Breast epithelium (tissue), 4 donors: ENCODE measurements at regions not wholly inside any gene's neighbourhood (a gene's known extent, or its start where the extent isn't known, plus 50 kb on each side); places are given as distances from the start of the nearest gene placed in this dataset.

Source experiments
- DNase-seq, 2 donors: peaks; one replicate each; pipeline ENCODE4 v3.0.0-alpha.2; 2019; ENCODE audit warnings: low spot score in 2 of 2
- H3K27ac ChIP-seq, 2 donors: fragments of 200-600 bp; sonication (generic) in 1 of 2; one replicate each; pipeline ENCODE4 v1.5.1; 2016 to 2019; ENCODE audit warnings: mild to moderate bottlenecking in 1 of 2
- H3K27me3 ChIP-seq, 2 donors: fragments of 200-600 bp; sonication (generic) in 1 of 2; one replicate each; pipeline versions ENCODE4 v1.5.1 to v1.6.0; 2017 to 2019; ENCODE audit warnings: control low read depth in 1 of 2, mild to moderate bottlenecking in 1 of 2
- H3K36me3 ChIP-seq: fragments of 200-600 bp; one replicate; pipeline ENCODE4 v1.5.1; 2019
- H3K4me1 ChIP-seq, 2 donors: fragments of 200-600 bp; sonication (generic); one replicate each; pipeline ENCODE4 v1.5.1; 2016 to 2019; ENCODE audit warnings: control low read depth in 1 of 2
- H3K4me3 ChIP-seq, 3 donors: fragments of 200-600 bp; sonication (generic); 1 replicate in 2 of 3; 2 replicates in 1 of 3; pipeline ENCODE4 v1.5.1; 2016 to 2019; ENCODE audit warnings: mild to moderate bottlenecking in 3 of 3, moderate library complexity in 2 of 3
- H3K9me3 ChIP-seq, 2 donors: fragments of 200-600 bp; sonication (generic) in 1 of 2; one replicate each; pipeline ENCODE4 v1.5.1; 2016 to 2019; ENCODE audit warnings: control low read depth in 1 of 2
- POLR2A ChIP-seq: fragments of 450-650 bp; IDR thresholded peaks from one replicate; pipeline ENCODE4 v1.6.1; 2016; ENCODE audit warnings: antibody characterized with exemption, mild to moderate bottlenecking, moderate library complexity
- POLR2AphosphoS5 ChIP-seq, 3 donors: sonication (generic); formaldehyde crosslinking; IDR thresholded peaks; one replicate each; pipeline ENCODE4 v1.6.1; 2017; ENCODE audit warnings: antibody characterized with exemption in 3 of 3
- intact Hi-C: fragments of 100-400 bp; cut with DNase I; formaldehyde crosslinking; loops from one replicate; pipeline ENCODE4 v1.15.1; 2023; ENCODE audit warnings: low total_unique reads
- TF ChIP-seq, protein P1 (sequence below), 3 donors: fragments of 450-650 bp; IDR thresholded peaks; one replicate each; pipeline ENCODE4 v1.5.1; 2016 to 2017; ENCODE audit warnings: antibody characterized with exemption in 3 of 3, mild to moderate bottlenecking in 3 of 3, moderate library complexity in 3 of 3

DNA sequence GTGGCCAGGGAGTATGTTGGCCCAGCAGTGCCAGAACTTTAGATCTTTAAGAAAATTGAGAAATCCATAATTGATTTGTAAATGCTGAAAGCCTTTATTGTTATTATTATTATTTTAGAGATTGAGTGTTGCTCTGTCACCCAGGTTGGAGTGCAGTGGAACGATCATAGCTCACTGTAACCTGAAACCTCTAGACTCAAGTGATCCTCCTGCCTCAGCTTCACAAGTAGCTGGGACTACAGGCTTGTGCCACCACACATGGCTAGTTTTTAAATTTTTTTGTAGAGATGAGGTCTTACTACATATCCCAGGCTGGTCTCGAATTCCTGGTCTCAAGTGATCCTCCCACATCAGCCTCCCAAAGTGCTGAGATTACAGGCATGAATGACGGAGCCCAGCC is 143.2 kb upstream of the CCDC68 start:
- intact Hi-C loops, result no loop called here

DNA sequence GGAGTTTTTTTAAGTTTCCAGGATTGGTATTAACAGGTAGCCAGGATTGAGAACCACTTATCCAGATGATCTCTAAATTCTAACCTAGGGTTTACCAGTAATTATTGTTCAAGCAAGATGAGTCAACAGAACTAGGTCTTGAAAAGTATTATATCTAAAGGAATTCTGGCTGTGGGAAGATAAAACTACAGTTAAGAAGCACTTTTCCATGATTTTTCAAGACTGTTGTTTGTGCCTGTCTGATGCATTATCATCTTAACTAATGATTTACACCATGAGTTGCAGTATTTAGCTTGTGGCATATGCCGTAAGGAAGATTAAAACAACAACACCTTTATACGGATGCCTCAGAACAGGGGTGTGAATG is 142.2 kb upstream of the CCDC68 start:
- TF ChIP-seq, protein P1, sequence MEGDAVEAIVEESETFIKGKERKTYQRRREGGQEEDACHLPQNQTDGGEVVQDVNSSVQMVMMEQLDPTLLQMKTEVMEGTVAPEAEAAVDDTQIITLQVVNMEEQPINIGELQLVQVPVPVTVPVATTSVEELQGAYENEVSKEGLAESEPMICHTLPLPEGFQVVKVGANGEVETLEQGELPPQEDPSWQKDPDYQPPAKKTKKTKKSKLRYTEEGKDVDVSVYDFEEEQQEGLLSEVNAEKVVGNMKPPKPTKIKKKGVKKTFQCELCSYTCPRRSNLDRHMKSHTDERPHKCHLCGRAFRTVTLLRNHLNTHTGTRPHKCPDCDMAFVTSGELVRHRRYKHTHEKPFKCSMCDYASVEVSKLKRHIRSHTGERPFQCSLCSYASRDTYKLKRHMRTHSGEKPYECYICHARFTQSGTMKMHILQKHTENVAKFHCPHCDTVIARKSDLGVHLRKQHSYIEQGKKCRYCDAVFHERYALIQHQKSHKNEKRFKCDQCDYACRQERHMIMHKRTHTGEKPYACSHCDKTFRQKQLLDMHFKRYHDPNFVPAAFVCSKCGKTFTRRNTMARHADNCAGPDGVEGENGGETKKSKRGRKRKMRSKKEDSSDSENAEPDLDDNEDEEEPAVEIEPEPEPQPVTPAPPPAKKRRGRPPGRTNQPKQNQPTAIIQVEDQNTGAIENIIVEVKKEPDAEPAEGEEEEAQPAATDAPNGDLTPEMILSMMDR (IDR thresholded peaks at IDR 0.05), result no peak
- no peak for TF ChIP-seq POLR2A
- no peak for TF ChIP-seq POLR2AphosphoS5 (IDR thresholded peaks at IDR 0.05)

More for the DNA sequence above, 143.2 kb upstream of the CCDC68 start:
- no peak overlapping the region for H3K4me3 ChIP-seq
- no peaks in the 10 kb centered on the region for H3K36me3 ChIP-seq
- no peak for DNase-seq
- no peaks in the 10 kb centered on the region for H3K9me3 ChIP-seq
- no peaks in the 10 kb centered on the region for H3K27me3 ChIP-seq
- H3K4me1 ChIP-seq, result no peaks in the 10 kb centered on the region
- TF ChIP-seq, protein P1 (IDR thresholded peaks at IDR 0.05), result no peak
- no peak for TF ChIP-seq POLR2A
- no peak for TF ChIP-seq POLR2AphosphoS5 (IDR thresholded peaks at IDR 0.05)
- no peak overlapping the region for H3K27ac ChIP-seq

DNA sequence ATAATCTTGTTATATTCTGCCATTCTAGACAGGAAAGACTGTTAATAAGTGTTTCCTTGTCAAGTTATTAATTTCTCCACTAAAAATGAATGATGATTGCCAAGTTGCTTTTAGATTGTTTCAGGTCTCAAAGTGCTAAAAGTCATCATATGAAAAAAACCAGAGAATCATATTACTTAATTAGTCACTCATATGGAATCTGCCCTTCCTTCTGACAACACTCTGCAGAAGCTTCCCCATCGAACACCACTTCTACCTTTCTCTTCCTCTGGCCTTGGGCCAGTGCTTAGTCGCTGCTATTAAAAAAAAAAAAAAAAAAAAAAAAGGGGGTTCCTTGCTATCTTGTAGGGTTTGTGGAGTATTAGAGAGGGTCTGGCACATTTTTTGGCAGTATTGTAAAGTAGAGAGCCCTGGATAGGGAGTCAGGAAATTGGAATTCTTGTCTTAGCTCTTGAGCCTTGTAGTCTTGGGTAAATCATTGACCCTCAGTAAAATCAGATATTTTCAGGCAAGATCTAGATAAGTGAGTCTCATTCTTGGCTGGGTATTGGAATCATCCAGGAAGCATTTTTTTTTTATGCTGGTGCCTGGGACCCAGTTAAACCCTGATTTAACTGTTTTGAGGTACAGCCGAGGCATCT is 141.7 kb upstream of the CCDC68 start:
- Histone ChIP-seq H3K27ac (no peak overlapping the region), H3K36me3 (no peaks in the 10 kb centered on the region), H3K4me1 (no peaks in the 10 kb centered on the region), H3K27me3 (no peaks in the 10 kb centered on the region), H3K4me3 (no peak overlapping the region), H3K9me3 (no peaks in the 10 kb centered on the region)
- TF ChIP-seq, protein P1 (IDR thresholded peaks at IDR 0.05), result no peak
- TF ChIP-seq POLR2A (no peak), POLR2AphosphoS5 (IDR thresholded peaks at IDR 0.05) (no peak)
- intact Hi-C loops, result no loop called here
- no peak for DNase-seq

More for the DNA sequence above, 142.2 kb upstream of the CCDC68 start:
- intact Hi-C loops, result no loop called here
- DNase-seq, result no peak
- H3K36me3 ChIP-seq, result no peaks in the 10 kb centered on the region
- H3K27me3 ChIP-seq, result no peaks in the 10 kb centered on the region
- H3K9me3 ChIP-seq, result no peaks in the 10 kb centered on the region
- H3K27ac ChIP-seq, result no peak overlapping the region
- H3K4me1 ChIP-seq, result no peaks in the 10 kb centered on the region
- H3K4me3 ChIP-seq, result no peak overlapping the region

DNA sequence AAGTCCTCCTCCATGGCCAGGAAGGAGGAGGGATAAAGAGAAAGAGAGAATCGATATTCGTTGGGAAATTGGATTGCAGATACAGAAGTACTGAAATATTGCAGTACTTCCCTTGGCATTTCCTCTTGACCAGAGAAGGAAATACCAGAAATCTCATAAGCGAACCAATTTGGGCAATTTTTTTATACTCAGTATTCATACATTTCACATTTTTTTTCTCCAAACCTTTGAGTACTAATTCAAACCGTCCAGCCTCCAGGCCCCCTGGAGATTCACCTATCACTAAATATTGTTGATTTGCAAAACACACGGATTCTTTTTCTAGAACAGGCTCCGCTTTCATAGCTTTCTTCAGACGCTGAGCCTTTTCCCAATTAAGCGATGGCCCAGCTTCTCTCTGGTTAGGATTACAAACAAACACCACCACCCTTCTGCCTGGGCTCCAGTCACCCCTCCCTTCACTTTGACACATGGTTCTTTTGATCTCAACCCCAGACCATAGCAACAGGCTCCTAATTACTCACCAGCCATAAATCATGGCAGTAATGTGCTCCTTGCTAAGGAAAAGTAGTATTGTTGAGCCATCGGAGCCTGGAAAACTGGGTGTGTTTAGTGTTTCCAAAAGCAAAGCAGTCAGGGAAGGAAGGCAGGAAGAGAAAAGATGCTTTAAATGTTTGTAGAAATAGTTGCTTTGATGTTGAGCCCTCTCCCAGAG is 138.4 kb upstream of the CCDC68 start:
- H3K36me3 ChIP-seq, result no peaks in the 10 kb centered on the region
- H3K27ac ChIP-seq, result no peak overlapping the region
- intact Hi-C loops, result no loop called here

More for the DNA sequence above, 138.4 kb upstream of the CCDC68 start:
- peak in 1 of 3 donors; percentile 69 for TF ChIP-seq POLR2AphosphoS5 (IDR thresholded peaks at IDR 0.05)
- TF ChIP-seq, protein P1 (IDR thresholded peaks at IDR 0.05), result no peak
- Histone ChIP-seq H3K4me1 (no peaks in the 10 kb centered on the region), H3K4me3 (no peak overlapping the region), H3K27me3 (no peaks in the 10 kb centered on the region), H3K9me3 (no peaks in the 10 kb centered on the region)
- DNase-seq, result no peak
